HG03460 (cell line): ENCODE measurements at regions not wholly inside any gene's neighbourhood (a gene's known extent, or its start where the extent isn't known, plus 50 kb on each side); places are given as distances from the start of the nearest gene placed in this dataset.

ENCODE experiments used
- ATAC-seq: cut with Tn5 transposase; IDR thresholded peaks from one replicate; pipeline ENCODE4 v1.9.1; 2021; ENCODE audit not compliant: unreplicated experiment

DNA sequence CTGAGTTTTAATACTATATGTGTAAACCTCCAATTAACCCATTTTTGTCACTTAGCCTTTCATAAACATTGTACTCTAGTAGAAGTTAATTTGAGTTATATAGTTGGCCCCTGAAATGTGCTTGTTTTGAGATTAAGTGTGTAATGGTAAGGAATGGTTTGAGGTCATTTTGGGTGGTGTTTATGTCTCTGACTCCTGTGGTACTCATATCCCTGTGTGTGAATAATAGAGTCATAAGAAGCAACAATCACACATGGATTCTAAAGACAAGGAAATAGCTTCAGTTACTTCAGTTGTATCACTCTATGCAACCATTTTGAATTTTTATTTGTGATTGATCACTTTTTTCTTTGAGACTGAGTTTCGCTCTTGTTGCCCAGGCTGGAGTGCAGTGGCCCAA, 408.5 kb downstream of the MFSD1 start:
- ATAC-seq, result no peak

DNA sequence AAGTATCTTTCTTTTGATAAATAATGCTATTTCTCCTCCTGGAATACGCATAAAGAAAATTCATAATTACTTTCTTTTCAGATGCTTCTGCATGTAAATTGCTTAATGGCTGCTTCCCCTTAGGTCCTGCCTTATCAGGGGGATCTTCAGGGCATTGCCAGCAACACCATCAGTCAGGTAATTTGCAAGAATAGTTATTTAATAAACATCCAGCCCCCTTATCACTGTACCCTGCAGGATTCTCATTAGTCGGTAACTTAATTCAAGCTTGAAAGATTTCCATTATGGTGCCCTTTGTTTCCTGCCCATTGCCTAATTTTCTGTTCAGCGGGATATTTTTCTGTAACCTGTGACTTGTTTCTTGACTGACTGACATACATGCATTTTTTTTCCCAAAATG, 414.5 kb downstream of the MFSD1 start:
- no peak for ATAC-seq

DNA sequence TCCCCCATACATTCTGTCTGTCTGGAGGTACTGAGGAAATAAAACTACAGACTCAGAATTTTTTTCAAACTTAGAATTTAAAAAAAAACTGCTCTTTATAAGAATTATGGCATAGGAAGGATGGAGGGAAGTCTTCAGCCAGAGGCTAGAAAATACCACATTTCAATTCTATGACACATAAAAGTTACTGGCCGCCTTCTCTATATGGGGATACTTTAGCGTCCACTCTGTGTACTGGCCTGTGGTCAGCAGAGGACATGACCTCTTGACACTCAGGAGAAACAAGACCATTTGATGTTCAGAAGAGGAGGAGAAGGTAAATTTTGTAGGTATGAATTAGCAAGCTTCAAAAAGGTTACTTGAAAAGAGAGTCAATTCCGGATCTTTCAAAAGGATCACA, 417.4 kb downstream of the MFSD1 start:
- no peak for ATAC-seq

DNA sequence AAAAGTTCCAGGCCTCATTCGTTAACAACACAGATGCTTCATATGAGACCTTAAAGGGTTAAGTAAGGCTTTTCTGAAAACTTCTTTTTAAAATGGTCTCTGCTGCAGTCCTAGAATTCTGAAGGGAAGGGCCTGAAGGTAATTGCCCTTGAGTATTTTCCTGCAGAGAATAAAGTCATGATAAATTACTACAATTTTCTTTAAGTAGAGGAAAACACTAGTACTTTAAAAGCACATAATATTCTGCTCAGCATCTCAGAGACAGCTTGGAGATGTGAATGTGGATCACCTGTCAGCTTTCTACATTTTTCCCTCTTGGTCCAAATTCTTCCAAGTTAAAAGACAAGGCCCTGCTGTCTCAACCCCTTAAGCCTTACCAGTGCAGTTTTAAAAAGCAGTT, 419.5 kb downstream of the MFSD1 start:
- ATAC-seq, result no peak

DNA sequence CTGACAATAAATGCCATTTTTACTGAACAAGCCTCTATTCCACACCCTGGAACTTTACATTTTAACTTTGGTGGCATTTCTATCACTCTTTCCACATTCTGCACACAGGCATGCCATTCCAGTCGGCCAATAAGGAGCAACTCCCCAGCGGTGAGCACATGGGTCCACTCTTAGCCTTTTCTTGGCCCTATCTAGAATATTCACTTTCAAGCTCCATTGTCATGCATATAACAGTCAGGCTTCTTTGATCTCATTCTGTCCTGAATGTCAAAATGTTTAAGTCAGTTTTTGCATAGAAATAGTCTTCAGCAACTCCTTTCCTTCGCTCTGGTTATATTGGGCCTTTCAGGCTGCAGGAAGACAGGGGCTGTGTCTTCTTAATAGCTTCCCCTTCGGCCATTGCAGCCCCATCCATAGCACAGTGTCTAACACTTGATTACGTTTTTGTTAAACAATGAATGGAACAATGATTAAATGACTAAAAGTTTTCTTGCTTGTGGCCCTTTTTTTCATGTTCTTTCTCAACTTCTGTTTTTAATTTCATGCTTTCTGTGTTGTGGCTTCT, 427.3 kb downstream of the MFSD1 start:
- ATAC-seq, result no peak

DNA sequence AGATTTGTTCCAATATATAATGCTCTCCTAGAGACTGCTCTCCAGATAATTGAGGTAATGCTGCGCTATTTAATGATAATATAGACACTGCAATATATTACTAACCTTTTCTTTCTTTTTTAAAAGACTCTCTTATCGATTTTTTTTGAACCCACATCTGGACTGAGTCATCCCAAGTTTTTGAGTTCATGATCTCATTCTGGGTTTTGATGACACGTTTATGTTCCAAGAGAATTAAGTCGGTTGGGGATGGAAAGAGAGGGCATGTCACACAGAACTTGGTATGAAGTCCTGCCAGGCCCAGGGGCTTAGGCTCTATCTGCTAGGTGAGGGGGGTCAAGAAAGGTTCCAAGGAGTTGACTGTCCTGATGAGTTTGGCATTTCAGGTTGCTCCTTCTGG, 431.1 kb downstream of the MFSD1 start:
- ATAC-seq, result no peak

DNA sequence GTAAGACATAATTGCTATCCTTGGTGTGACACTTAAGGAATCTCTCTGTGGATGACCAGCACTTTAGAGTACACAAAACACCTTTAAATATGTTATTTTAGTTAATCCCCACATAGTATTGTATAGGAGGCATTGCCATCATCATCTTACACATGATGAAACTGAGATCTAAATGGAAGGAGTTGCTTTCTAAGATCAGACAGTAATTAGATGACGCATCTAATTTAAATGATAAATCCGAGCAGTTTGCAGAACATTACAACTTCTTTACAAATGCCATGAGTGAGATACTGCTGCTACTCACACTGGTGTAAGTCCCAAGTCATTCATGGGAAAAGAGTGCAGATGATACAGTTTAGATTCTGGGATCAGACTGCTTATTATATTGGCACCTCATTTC, 431.9 kb downstream of the MFSD1 start:
- no peak for ATAC-seq

DNA sequence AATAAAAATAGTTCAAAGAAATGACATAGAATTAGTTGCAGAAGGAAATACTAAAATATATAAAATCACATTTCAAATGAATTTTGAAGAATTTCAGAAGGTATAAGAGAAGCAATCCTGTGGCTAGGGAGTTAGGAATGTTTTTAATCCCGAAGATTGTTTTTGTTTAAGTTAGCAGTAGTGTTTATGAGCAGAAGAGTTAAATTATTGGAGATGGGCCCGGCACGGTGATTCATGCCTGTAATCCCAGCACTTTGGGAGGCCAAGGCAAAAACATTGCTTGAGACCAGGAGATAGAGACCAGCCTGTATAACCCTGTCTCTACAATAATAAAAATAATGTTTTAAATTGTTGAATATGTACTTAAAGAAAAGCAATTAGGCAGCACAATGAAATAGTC, 432.5 kb downstream of the MFSD1 start:
- no peak for ATAC-seq

DNA sequence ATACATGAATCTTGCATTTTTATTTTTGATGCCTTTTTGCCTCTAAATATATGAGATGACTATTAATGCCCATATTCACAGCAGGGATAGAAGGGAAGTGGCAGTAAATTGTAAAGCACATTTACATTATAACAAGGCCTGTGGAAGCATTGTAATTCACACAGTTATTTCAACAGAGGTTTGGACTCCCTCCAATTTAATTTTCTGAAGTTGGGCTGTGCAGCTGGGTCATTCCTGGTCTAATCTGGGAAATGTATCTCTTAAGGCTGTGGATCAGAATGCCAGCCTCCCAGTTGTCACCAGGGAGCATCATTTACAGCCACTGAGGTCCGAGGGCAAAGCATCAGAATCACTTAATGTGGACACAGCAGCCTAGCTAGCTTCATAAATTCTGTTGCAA, 434.5 kb downstream of the MFSD1 start:
- no peak for ATAC-seq

DNA sequence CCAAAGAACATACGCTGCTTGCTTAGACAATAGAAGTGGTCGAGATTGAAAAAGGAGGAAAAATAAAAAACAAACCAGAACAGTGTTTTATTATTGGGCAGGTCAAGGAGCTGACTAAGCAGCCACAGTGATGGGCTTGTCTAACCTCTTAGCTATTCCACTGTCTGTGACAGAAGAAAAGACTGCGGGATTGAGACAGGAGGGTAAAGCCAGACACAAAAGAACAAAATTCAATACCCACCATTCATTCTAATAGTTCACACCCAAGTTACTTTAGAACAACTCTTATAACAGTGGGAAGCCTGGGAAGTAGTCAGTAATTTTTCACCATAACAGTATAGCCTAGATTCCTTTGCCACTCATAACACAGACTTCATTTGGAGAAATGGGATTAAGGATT, 435.4 kb downstream of the MFSD1 start:
- ATAC-seq, result no peak

DNA sequence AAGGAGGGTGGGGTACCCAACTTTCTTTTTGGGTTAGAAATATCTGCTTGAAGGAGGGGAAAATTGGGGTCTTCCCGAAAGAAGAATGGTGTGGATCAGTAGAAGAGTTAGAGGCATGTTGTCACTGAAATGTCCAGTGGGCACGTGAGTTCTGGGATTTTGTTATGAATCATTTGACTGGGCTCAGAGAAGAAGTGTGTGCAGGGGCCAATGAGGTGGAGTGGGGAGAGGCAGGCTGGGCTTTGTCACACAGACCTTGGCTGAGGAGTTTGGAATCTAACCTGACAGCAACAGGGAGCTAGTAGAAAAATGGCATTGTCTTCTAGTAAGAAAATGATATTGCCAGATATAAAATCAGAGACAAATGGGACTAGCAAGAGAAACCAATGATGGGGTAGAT, 436.8 kb downstream of the MFSD1 start:
- ATAC-seq, result no peak

DNA sequence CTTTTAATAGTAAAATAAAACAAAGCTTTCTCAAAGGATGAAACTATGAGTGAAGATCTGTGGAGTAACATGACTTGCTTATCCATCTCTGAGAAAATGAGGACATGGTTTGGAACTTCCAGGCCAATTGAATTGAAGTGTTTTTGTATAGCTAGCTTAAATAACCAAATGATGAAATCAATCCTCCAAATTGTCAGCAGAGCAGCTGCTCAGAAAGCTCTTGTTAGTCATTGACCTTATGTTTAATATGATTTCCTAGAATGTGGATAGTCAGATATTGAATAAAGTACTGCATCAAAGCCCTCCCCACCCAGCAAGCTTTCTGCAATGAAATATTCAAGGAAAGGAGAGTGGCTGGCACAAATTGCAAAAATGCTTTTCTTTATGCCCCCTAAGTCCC, 437.2 kb downstream of the MFSD1 start:
- no peak for ATAC-seq

DNA sequence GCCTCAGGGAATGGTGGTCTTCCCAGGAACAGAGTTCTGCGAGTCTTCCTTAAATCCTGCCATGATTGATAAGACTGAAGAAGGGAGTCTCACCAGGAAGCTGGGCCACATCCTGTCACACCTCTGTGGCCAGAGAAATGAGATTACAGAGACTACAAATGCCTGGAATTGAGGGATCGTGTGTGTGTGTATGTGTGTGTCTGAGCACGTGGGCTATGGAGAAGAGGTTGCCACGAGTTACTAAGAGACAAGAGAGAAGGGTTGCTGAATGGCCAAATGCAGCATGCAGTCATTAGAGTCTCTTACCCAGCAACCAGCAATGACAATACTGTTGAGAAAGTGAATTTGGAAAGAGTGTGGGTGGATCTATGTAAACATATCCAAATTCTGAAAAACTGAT, 443.1 kb downstream of the MFSD1 start:
- no peak for ATAC-seq

DNA sequence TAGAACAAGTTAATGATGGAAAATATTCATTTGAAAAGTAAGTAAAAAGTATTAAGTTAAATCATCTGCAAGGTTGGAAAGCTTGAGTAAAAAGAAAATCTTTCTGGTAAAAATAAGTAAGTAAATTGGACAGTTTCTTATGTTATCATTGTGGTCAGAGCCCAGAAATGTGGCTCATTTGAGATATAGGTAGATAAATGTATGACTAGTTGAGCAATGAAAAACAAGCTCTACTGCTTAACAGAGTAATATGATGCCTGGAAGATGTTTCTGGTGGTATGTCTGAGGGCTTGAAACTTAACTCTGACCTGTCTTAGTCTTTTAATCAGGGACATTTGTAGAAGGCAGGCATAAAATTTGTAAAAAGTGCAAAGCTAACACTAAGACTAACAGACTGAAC, 444.0 kb downstream of the MFSD1 start:
- no peak for ATAC-seq

DNA sequence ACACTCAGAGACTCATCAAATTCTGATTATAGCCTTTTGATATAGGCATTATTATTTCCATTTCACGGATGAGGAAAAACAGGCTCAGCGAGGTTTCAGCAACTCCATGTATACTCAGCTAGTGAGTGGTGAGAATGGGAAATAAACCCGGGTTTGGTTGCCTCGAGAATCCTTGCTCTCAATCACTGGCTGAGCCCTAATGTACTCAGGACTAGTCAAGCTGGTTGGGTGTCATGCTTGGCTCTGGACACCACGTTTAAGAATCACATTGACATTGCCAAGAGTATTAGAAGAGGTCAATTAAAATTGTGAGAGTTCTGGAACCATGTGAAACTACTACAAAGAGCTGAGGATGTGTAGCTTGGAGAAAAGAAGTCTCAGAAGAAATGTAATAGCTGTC, 444.5 kb downstream of the MFSD1 start:
- ATAC-seq, result no peak

DNA sequence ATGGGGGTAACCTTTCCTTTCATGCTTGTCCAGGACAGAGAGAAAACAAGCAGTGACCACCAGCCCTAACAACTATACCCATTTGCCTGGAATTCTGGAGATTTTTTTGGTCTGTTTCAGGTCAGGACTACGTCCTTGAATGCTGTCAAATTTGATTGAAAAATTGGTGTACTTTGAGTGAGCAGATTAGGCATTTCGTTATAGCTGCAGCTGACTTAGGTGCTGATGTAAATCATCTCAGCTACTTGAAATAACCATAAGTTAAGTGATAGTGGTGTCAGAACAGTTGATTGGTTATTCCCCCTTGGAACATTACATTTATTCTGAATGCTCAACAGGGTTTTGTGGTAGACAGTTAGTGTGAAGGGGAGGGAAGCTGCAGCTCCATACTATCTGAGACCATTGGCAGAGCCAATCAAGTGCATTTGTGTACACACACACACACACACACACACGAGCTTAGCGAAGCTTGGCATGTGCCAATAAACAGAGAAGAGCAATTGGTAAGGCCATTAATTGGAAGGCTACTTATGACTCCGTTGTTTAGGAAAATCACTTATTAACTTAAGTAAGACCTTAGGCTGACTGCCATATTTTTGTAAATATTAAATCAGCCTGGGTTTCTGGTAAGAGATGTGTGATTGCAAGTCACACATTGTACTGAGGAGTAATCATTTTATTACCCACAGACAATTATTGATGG, 447.8 kb downstream of the MFSD1 start:
- no peak for ATAC-seq

DNA sequence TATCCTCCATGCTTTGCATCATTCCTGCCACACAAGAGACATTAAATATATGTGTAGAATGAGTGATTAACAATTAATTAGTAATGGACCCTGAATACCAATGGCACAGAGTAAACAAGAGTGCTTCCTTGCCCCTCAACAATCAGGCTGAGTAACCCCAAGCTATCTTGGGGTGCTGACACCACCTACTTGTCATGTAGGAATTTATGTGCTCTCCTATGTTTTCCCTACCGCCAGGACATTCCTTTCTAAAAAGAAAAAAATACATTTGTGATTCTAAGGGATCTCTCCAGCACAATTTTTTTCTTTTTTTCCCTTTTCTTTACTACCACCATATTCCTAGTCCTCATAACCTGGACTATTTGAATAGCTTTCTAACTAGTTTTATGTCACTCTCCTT, 449.1 kb downstream of the MFSD1 start:
- no peak for ATAC-seq

DNA sequence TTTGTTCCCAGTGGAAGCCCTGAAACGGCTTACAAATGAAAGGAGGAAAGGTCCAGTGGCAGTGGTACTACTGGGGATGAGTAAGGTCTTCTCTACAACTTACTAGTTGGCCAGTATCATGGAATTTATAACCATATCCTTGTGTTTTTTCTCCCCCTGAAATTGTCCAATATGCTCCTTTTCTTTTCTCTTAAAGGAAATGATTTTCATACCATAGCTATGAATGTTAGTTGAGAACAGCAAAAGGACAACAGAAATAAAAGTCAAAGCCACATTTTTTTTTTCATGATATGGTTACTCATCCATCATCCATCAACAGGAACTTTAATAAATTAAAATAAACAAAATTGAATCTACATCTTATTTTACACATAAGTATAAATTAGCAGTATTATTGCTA, 450.4 kb downstream of the MFSD1 start:
- no peak for ATAC-seq

DNA sequence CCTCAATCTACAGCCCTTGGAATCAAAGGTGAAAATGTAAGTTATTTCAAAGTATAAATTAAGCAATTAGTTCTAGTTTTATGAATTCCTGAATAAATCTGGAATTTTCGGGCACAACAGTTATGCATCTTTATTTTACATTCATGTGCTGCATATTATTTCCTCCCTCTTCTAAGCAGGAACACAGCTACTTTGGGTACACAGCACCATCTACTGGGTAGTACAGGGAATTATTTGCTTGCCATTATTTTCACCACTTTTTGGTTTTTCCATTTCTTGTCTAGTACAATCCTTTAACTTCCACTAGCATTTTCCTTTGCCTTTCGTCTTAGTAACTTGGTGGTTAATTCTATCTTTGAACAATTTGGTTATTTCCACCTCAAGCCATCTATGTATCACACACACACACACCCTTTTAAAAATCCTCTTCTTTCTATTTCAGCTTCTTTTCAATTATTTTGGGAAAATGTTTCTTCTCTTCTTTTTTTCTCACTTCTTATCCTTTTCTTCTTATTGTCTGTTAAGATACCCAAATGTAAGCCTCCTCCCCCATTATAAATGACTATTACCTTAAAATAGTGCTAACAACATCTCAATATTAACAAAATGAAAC, 451.0 kb downstream of the MFSD1 start:
- no peak for ATAC-seq

DNA sequence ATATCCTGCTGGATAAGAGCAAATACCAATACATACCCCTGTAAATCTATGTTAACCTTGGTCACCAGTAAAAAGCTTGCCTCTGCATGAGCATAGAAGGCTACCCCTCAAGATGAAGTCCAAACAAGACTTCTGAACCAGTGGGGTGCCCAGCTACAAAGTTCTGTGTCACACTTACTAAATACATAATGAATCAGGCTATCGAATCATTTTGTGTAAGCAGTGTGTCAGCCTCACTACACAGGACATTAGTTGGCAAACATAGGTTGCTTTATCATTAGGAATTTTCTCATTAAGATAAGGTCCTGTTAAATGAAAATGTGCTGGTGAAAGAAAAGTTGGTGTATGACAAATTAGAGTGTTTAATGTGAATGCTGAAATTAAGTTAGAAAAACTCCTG, 452.0 kb downstream of the MFSD1 start:
- ATAC-seq, result no peak

DNA sequence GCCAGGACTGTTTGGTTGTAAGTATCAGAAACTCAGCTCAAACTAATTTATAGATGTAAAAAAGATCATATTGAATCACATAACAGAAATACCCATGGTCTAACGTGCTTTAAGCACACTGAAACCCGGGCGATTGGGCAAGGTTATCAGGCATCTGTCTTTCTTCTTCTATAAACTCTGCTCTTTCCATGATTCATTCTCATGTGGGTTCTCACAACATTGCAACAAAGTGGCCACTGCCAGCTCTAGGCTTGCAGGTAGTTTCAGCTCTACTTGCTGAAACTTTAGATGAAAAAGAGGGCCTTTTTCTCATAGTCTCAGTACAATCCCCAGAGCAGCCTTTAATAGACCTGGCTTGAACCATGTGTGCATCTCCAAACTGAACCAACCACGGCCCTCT, 456.1 kb downstream of the MFSD1 start:
- ATAC-seq, result no peak

DNA sequence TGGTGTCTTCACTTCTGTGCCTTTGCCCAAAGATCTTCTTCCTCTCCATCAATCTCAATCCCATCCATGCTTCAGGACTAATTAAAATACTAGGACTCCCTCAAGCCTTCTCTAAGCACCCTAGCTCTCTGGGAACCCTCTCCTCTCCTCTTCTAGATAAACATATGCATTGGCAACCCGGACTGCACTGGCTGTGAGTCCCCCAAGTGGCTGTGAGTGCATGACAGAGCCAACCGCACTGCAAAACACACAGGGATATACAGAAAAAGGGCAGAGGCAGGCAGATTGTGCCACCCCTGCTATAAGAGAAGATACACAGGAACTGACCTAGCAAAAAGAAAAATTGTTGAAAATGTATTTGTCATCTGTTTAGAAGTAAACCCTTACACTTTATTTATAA, 457.1 kb downstream of the MFSD1 start:
- no peak for ATAC-seq
